Neuronal stem cell (in vitro differentiated cells): ENCODE measurements at regions not wholly inside any gene's neighbourhood (a gene's known extent, or its start where the extent isn't known, plus 50 kb on each side); places are given as distances from the start of the nearest gene placed in this dataset.

Experiments used
- DNase-seq: peaks from one replicate; pipeline ENCODE4 v3.0.0-alpha.2; 2013; ENCODE audit warnings: low spot score
- H2AFZ ChIP-seq: one replicate; pipeline ENCODE4 v1.6.1; 2013; ENCODE audit warnings: mild to moderate bottlenecking, low read length, inconsistent platforms
- H2AK5ac ChIP-seq: 2 replicates; pipeline ENCODE4 v1.6.1; 2013; ENCODE audit warnings: low read depth, mild to moderate bottlenecking, inconsistent platforms, low read length, moderate library complexity, mixed read lengths
- H2BK120ac ChIP-seq: 2 replicates; pipeline ENCODE4 v1.6.1; 2013; ENCODE audit warnings: low read depth, mild to moderate bottlenecking, inconsistent platforms, low read length, moderate library complexity, mixed read lengths
- H2BK12ac ChIP-seq: one replicate; pipeline ENCODE4 v1.6.1; 2013; ENCODE audit warnings: low read length, inconsistent platforms
- H2BK15ac ChIP-seq: 2 replicates; pipeline ENCODE4 v1.6.1; 2013; ENCODE audit warnings: mild to moderate bottlenecking, low read length, inconsistent platforms, mixed read lengths
- H2BK5ac ChIP-seq: one replicate; pipeline ENCODE4 v1.6.1; 2013; ENCODE audit warnings: inconsistent platforms, mild to moderate bottlenecking, low read length, moderate library complexity
- H3K14ac ChIP-seq: one replicate; pipeline ENCODE4 v1.6.1; 2013; ENCODE audit warnings: low read length, inconsistent platforms
- H3K18ac ChIP-seq: 2 replicates; pipeline ENCODE4 v1.6.1; 2013; ENCODE audit warnings: low read length, inconsistent platforms
- H3K23ac ChIP-seq: 2 replicates; pipeline ENCODE4 v1.6.1; 2013; ENCODE audit warnings: low read depth, mild to moderate bottlenecking, mixed read lengths, low read length, inconsistent platforms; ENCODE audit not compliant: poor library complexity
- H3K27ac ChIP-seq: replicated peaks from 3 replicates; pipeline ENCODE4 v1.5.1; 2013; ENCODE audit warnings: low read length, inconsistent platforms
- H3K27me3 ChIP-seq, 3 experiments: 2 replicates each; pipeline ENCODE4 v1.6.1; 2013; ENCODE audit warnings: low read length in 3 of 3, mild to moderate bottlenecking in 2 of 3, inconsistent platforms in 1 of 3, low read depth in 1 of 3, mixed read lengths in 1 of 3, moderate library complexity in 1 of 3; ENCODE audit not compliant: control insufficient read depth in 3 of 3, insufficient read depth in 3 of 3
- H3K36me3 ChIP-seq, 2 donors: replicated peaks in 1 of 2; 2 replicates each; pipeline ENCODE4 v1.6.1; 2013; ENCODE audit warnings: low read length in 2 of 2; ENCODE audit not compliant: control insufficient read depth in 2 of 2, insufficient read depth in 2 of 2
- H3K4ac ChIP-seq: 2 replicates; pipeline ENCODE4 v1.6.1; 2013; ENCODE audit warnings: inconsistent platforms, mild to moderate bottlenecking, low read length, moderate library complexity
- H3K4me1 ChIP-seq, 2 donors: 1 replicate in 1 of 2; 2 replicates in 1 of 2; pipeline ENCODE4 v1.6.1; 2013; ENCODE audit warnings: low read length in 2 of 2, low read depth in 1 of 2; ENCODE audit not compliant: control insufficient read depth in 2 of 2, insufficient read depth in 1 of 2
- H3K4me2 ChIP-seq: one replicate; pipeline ENCODE4 v1.6.1; 2013; ENCODE audit warnings: mild to moderate bottlenecking, low read length, inconsistent platforms; ENCODE audit not compliant: insufficient read depth, poor library complexity, severe bottlenecking
- H3K4me3 ChIP-seq, 2 donors: 2 replicates each; pipeline ENCODE4 v1.5.1; 2013; ENCODE audit warnings: low read length in 2 of 2, mild to moderate bottlenecking in 2 of 2, inconsistent platforms in 1 of 2, moderate library complexity in 1 of 2
- H3K79me1 ChIP-seq: one replicate; pipeline ENCODE4 v1.6.1; 2013; ENCODE audit warnings: low read depth, mild to moderate bottlenecking, inconsistent platforms, low read length, moderate library complexity
- H3K9ac ChIP-seq: one replicate; pipeline ENCODE4 v1.6.1; 2013; ENCODE audit warnings: mild to moderate bottlenecking, low read depth, low read length, inconsistent platforms; ENCODE audit not compliant: poor library complexity
- H3K9me3 ChIP-seq, 2 donors: replicated peaks in 1 of 2; 2 replicates each; pipeline versions ENCODE3 to v1.6.1; 2013; ENCODE audit warnings: low read length in 2 of 2, mild to moderate bottlenecking in 2 of 2, inconsistent platforms in 1 of 2, low read depth in 1 of 2, mixed read lengths in 1 of 2, moderate library complexity in 1 of 2; ENCODE audit not compliant: control insufficient read depth in 2 of 2, insufficient read depth in 1 of 2
- H4K8ac ChIP-seq: one replicate; pipeline ENCODE4 v1.6.1; 2013; ENCODE audit warnings: low read depth, mild to moderate bottlenecking, inconsistent platforms, low read length, moderate library complexity
- H4K91ac ChIP-seq: one replicate; pipeline ENCODE4 v1.6.1; 2013; ENCODE audit warnings: low read length, low read depth, mild to moderate bottlenecking, inconsistent platforms; ENCODE audit not compliant: poor library complexity
- WGBS, 2 donors: extraction: QIAGEN DNeasy Blood & Tissue Kit; methylation state at CpG; one replicate each; pipeline ENCODE4 v1.1.7; 2013; ENCODE audit warnings: missing lambda C conversion rate in 2 of 2, mixed read lengths in 1 of 2; ENCODE audit not compliant: insufficient read length in 2 of 2, insufficient replicate concordance in 1 of 2; ENCODE audit errors: extremely low coverage in 2 of 2; 5-methylcytosine and 5-hydroxymethylcytosine counted together

DNA sequence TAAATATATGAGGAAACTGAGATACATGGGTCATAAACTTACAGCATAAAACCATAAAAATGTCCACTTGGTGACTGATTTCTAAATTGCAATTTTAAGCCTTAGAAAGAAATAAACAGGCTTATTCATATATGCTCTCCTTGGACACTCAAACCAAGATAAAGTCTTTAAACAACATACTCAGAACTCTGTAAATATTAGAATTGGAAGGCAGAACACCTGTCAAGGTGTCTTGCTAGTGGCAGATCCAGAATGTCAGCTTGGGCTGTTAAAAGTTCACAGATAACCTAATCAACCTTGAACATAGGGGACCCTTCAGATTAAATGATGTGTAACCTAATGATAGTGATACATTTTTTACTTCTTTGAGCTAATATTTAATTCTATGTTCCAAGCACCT is 208.1 kb upstream of the ARSJ start:
- Histone ChIP-seq H3K79me1 (peaks cover 1% of the 10 kb centered on the region), H3K23ac (no peak overlapping the region), H3K4me2 (no peak overlapping the region), H2BK5ac (no peak overlapping the region), H2AFZ (no peak overlapping the region), H3K36me3 (no peaks in the 10 kb centered on the region), H3K9me3 (no peaks in the 10 kb centered on the region), H3K14ac (no peak overlapping the region), H3K27ac (no peak overlapping the region), H4K8ac (no peak overlapping the region), H3K4me1 (peaks cover 0 to 3% of the 10 kb centered on the region in 2 donors), H3K9ac (no peak overlapping the region), H4K91ac (no peak overlapping the region), H2BK15ac (no peak overlapping the region), H3K4ac (no peak overlapping the region), H2AK5ac (no peak overlapping the region), H2BK120ac (no peak overlapping the region), H3K18ac (no peak overlapping the region), H2BK12ac (no peak overlapping the region), H3K4me3 (no peak overlapping the region), H3K27me3 (no peaks in the 10 kb centered on the region)
- DNase-seq, result no peak

GRCh38 chr4:114191496-114191895 is 212.0 kb upstream of the ARSJ start:
- H2AFZ ChIP-seq, result no peak overlapping the region
- no peaks in the 10 kb centered on the region for H3K79me1 ChIP-seq
- no peak overlapping the region for H3K4ac ChIP-seq
- H2BK15ac ChIP-seq, result no peak overlapping the region
- no peaks in the 10 kb centered on the region for H3K27me3 ChIP-seq
- no peak overlapping the region for H3K18ac ChIP-seq
- no CpG with 5 or more reads among the region's 1 CpG for WGBS, 2 donors
- no peak for DNase-seq
- no peaks in the 10 kb centered on the region for H3K36me3 ChIP-seq
- no peak overlapping the region for H3K9ac ChIP-seq
- H2AK5ac ChIP-seq, result no peak overlapping the region
- peaks cover 0 to 3% of the 10 kb centered on the region in 2 donors for H3K4me1 ChIP-seq
- no peak overlapping the region for H3K4me3 ChIP-seq
- H3K23ac ChIP-seq, result no peak overlapping the region
- no peak overlapping the region for H4K91ac ChIP-seq
- no peak overlapping the region for H2BK120ac ChIP-seq
- no peak overlapping the region for H2BK12ac ChIP-seq
- no peak overlapping the region for H3K14ac ChIP-seq
- H2BK5ac ChIP-seq, result no peak overlapping the region
- no peak overlapping the region for H3K27ac ChIP-seq
- no peaks in the 10 kb centered on the region for H3K9me3 ChIP-seq
- no peak overlapping the region for H4K8ac ChIP-seq
- H3K4me2 ChIP-seq, result no peak overlapping the region

DNA sequence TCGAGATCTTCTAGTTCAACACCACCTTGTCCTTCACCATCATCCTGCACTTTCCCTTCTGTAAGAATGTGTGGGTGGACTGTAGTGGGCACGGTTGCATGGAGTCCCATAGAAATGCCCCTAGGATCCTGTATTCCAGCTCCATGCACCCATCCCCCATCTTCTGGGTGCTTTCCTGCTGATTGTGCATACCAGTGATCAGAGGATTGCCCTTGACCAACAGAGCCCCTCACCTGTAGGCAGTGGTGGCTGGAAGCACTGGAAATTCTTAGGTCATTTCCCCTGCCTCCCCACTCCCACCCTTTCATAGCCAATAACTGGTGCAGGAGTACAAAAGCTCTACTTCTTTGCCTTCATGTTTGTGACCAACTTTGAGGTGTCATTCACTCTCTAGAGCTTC is 213.4 kb upstream of the ARSJ start:
- Histone ChIP-seq H3K4me1 (peaks cover 0 to 3% of the 10 kb centered on the region in 2 donors), H3K18ac (no peak overlapping the region), H3K27me3 (no peaks in the 10 kb centered on the region), H2BK5ac (no peak overlapping the region), H3K23ac (no peak overlapping the region), H3K27ac (no peak overlapping the region), H3K9me3 (no peaks in the 10 kb centered on the region), H4K91ac (no peak overlapping the region), H2AK5ac (no peak overlapping the region), H2BK15ac (no peak overlapping the region), H3K36me3 (no peaks in the 10 kb centered on the region), H2BK12ac (no peak overlapping the region), H3K4ac (no peak overlapping the region), H3K79me1 (no peaks in the 10 kb centered on the region), H2AFZ (no peak overlapping the region), H3K9ac (no peak overlapping the region), H4K8ac (no peak overlapping the region), H3K14ac (no peak overlapping the region), H2BK120ac (no peak overlapping the region), H3K4me3 (no peak overlapping the region), H3K4me2 (no peak overlapping the region)
- WGBS, 2 donors, result no CpG with 5 or more reads among the region's 2 CpGs
- no peak for DNase-seq

- Histone ChIP-seq H3K18ac (no peak overlapping the region), H4K91ac (no peak overlapping the region), H3K9me3 (no peaks in the 10 kb centered on the region), H2BK12ac (no peak overlapping the region), H3K36me3 (no peaks in the 10 kb centered on the region), H2BK15ac (no peak overlapping the region), H3K4me2 (no peak overlapping the region), H3K27me3 (no peaks in the 10 kb centered on the region), H2AFZ (no peak overlapping the region), H3K79me1 (no peaks in the 10 kb centered on the region), H3K14ac (no peak overlapping the region), H3K9ac (no peak overlapping the region), H3K23ac (no peak overlapping the region), H2BK5ac (no peak overlapping the region), H3K4ac (no peak overlapping the region), H3K4me1 (peaks cover 0 to 3% of the 10 kb centered on the region in 2 donors), H4K8ac (no peak overlapping the region), H3K27ac (no peak overlapping the region), H2AK5ac (no peak overlapping the region), H3K4me3 (no peak overlapping the region), H2BK120ac (no peak overlapping the region)
- no peak for DNase-seq
- WGBS, 2 donors, result no CpG with 5 or more reads among the region's 5 CpGs
Observed at GRCh38 chr4:114193624-114194399, 214.4 kb upstream of the ARSJ start.
